Psoas muscle (tissue), 7 donors: ENCODE measurements at regions not wholly inside any gene's neighbourhood (a gene's known extent, or its start where the extent isn't known, plus 50 kb on each side); places are given as distances from the start of the nearest gene placed in this dataset.
A peak's percentile ranks its signal among the peaks of the same experiment; 100 is the strongest.

Experiments
- ATAC-seq, 4 donors: fragments of 200-7000 bp; cut with Tn5 transposase; one replicate each; pipeline ENCODE4 v1.9.1; 2020; ENCODE audit warnings: moderate library complexity in 3 of 4, mild to moderate bottlenecking in 2 of 4
- DNase-seq, 2 donors: peaks; one replicate each; pipeline ENCODE4 v3.0.0-alpha.2; 2020
- H3K27ac ChIP-seq: fragments of 200-600 bp; one replicate; pipeline ENCODE4 v1.8.0; 2022
- H3K27me3 ChIP-seq, 3 donors: fragments of 200-600 bp in 1 of 3; one replicate each; pipeline versions ENCODE4 v1.6.1 to v1.8.0; 2013 to 2022; ENCODE audit warnings: low read length in 2 of 3, mild to moderate bottlenecking in 2 of 3, moderate library complexity in 1 of 3; ENCODE audit not compliant: insufficient read depth in 3 of 3
- H3K36me3 ChIP-seq, 2 donors: fragments of 200-600 bp in 1 of 2; one replicate each; pipeline versions ENCODE4 v1.6.1 to v1.8.0; 2013 to 2022; ENCODE audit warnings: low read depth in 1 of 2, mild to moderate bottlenecking in 1 of 2, moderate library complexity in 1 of 2; ENCODE audit not compliant: insufficient read depth in 1 of 2
- H3K4me1 ChIP-seq: fragments of 200-600 bp; one replicate; pipeline ENCODE4 v1.8.0; 2022
- H3K4me3 ChIP-seq: fragments of 200-600 bp; one replicate; pipeline ENCODE4 v1.8.0; 2022; ENCODE audit warnings: mild to moderate bottlenecking
- H3K9me3 ChIP-seq: fragments of 200-600 bp; one replicate; pipeline ENCODE4 v1.8.0; 2022
- CTCF ChIP-seq: fragments of 200-600 bp; IDR thresholded peaks from one replicate; pipeline ENCODE4 v1.8.0; 2022; ENCODE audit warnings: antibody characterized with exemption
- WGBS, 3 donors: extraction: QIAGEN DNeasy Blood & Tissue Kit; methylation state at CpG; one replicate each; pipeline versions ENCODE4 v1.1.6 to v1.1.7; 2013; 5-methylcytosine and 5-hydroxymethylcytosine counted together
- intact Hi-C, 2 donors: fragments of 100-400 bp; cut with DNase I; formaldehyde crosslinking; loops; one replicate each; pipeline versions ENCODE4 v1.11.0 to v1.14.2; 2022
- donor health status: healthy with polysubstance abuse.
- donor health status: DM: no; HTN: no; CAD: no; lungs with moderate emphysema.
- donor health status: Bipolar disorder and iron deficiency.
- donor health status: healthy.
- donor health status: DM: yes; HTN: yes; CAD: no.
- donor health status: DM: no; HTN: no; CAD: no.
- donor health status: DM: yes; HTN: yes; CAD: no.

- H3K4me3 ChIP-seq, result no peak overlapping the region
- no peaks in the 10 kb centered on the region for H3K27me3 ChIP-seq
- no peaks in the 10 kb centered on the region for H3K4me1 ChIP-seq
- intact Hi-C loops, result no loop called here
- DNase-seq, result no peak
- H3K36me3 ChIP-seq, result no peaks in the 10 kb centered on the region
- no peak for TF ChIP-seq CTCF
- H3K9me3 ChIP-seq, result no peaks in the 10 kb centered on the region
- no peak for ATAC-seq
- no peak overlapping the region for H3K27ac ChIP-seq
These were observed 1177.1 kb downstream of the FLRT2 start for GRCh38 chr14:86707071-86707470.

- Histone ChIP-seq H3K27me3 (no peaks in the 10 kb centered on the region), H3K4me1 (no peaks in the 10 kb centered on the region), H3K4me3 (no peak overlapping the region), H3K27ac (no peak overlapping the region), H3K9me3 (no peaks in the 10 kb centered on the region), H3K36me3 (no peaks in the 10 kb centered on the region)
- no peak for ATAC-seq
- intact Hi-C loops, result no loop called here
- DNase-seq, result no peak
- TF ChIP-seq CTCF, result no peak
- WGBS, 3 donors, result 85 to 89% (median 88%) methylated on average over 1 of the region's 1 CpG
These were observed 1153.6 kb downstream of the FLRT2 start for GRCh38 chr14:86683561-86683960.

GRCh38 chr14:86675059-86675458 is 1145.1 kb downstream of the FLRT2 start:
- DNase-seq (no peak), ATAC-seq (no peak)
- no peaks in the 10 kb centered on the region for H3K9me3 ChIP-seq
- H3K27ac ChIP-seq, result no peak overlapping the region
- no peaks in the 10 kb centered on the region for H3K4me1 ChIP-seq
- WGBS, 3 donors, result 78 to 82% (median 81%) methylated on average over 3 of the region's 3 CpGs
- TF ChIP-seq CTCF, result no peak
- no peak overlapping the region for H3K4me3 ChIP-seq
- H3K36me3 ChIP-seq, result no peaks in the 10 kb centered on the region
- intact Hi-C loops, result no loop called here
- no peaks in the 10 kb centered on the region for H3K27me3 ChIP-seq

- TF ChIP-seq CTCF, result no peak
- H3K9me3 ChIP-seq, result no peaks in the 10 kb centered on the region
- ATAC-seq (peak; percentile 46 to 89 (median 69)), DNase-seq (no peak)
- intact Hi-C loops, result no loop called here
- H3K4me1 ChIP-seq, result no peaks in the 10 kb centered on the region
- H3K36me3 ChIP-seq, result no peaks in the 10 kb centered on the region
- H3K27ac ChIP-seq, result no peak overlapping the region
- no peaks in the 10 kb centered on the region for H3K27me3 ChIP-seq
- H3K4me3 ChIP-seq, result no peak overlapping the region
These were observed 1143.6 kb downstream of the FLRT2 start for GRCh38 chr14:86673523-86673969.

- Histone ChIP-seq H3K36me3 (no peaks in the 10 kb centered on the region), H3K4me1 (no peaks in the 10 kb centered on the region), H3K9me3 (no peaks in the 10 kb centered on the region), H3K4me3 (no peak overlapping the region), H3K27ac (no peak overlapping the region), H3K27me3 (no peaks in the 10 kb centered on the region)
- ATAC-seq, result no peak
- no peak for TF ChIP-seq CTCF
- intact Hi-C loops, result no loop called here
- no peak for DNase-seq
- WGBS, 3 donors, result 66 to 73% (median 70%) methylated on average over 2 of the region's 2 CpGs
These were observed 1142.1 kb downstream of the FLRT2 start for GRCh38 chr14:86672080-86672479.
